HUES48 (cell line): ENCODE measurements at regions not wholly inside any gene's neighbourhood (a gene's known extent, or its start where the extent isn't known, plus 50 kb on each side); places are given as distances from the start of the nearest gene placed in this dataset.

Experiments used
- H3K27ac ChIP-seq: one replicate; pipeline ENCODE4 v1.7.0; 2013; ENCODE audit warnings: low read depth, low read length, inconsistent platforms
- H3K27me3 ChIP-seq: 2 replicates; pipeline ENCODE4 v1.6.1; 2013; ENCODE audit warnings: mild to moderate bottlenecking, low read length; ENCODE audit not compliant: control insufficient read depth, insufficient read depth
- H3K36me3 ChIP-seq: 2 replicates; pipeline ENCODE4 v1.6.1; 2013; ENCODE audit warnings: low read length; ENCODE audit not compliant: control insufficient read depth, insufficient read depth
- H3K4me1 ChIP-seq: 2 replicates; pipeline ENCODE4 v1.6.1; 2013; ENCODE audit warnings: mild to moderate bottlenecking, low read length; ENCODE audit not compliant: control insufficient read depth, insufficient read depth
- H3K4me3 ChIP-seq: 2 replicates; pipeline ENCODE4 v1.5.1; 2013; ENCODE audit warnings: mild to moderate bottlenecking, low read depth, low read length
- H3K9ac ChIP-seq: 2 replicates; pipeline ENCODE4 v1.6.1; 2013; ENCODE audit warnings: mild to moderate bottlenecking, low read depth, low read length, moderate library complexity
- H3K9me3 ChIP-seq: 2 replicates; pipeline ENCODE4 v1.6.1; 2013; ENCODE audit warnings: low read length; ENCODE audit not compliant: control insufficient read depth, insufficient read depth

DNA sequence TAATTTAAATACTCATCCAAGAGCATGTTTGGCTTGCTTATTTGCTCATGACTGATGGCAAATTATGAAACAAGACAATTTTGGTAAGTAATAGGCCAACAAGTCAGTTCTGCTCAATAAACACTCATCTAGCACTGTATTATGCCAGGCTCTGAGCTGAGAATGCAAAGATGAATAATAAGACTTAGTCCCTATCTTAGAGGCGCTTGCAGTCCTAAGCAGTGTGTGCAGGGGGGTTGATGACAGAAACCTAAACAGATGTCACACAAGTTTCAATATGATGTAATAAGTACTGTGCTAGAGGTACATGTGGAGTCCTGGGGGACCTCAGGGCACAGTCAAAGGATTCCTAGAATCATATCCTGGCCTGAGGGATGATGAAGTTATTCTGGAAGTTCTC lies 287.6 kb upstream of the ADRA1B start:
- Histone ChIP-seq H3K27ac (no peak overlapping the region), H3K4me1 (no peaks in the 10 kb centered on the region), H3K4me3 (no peak overlapping the region), H3K36me3 (no peaks in the 10 kb centered on the region), H3K27me3 (no peaks in the 10 kb centered on the region), H3K9me3 (no peaks in the 10 kb centered on the region), H3K9ac (no peak overlapping the region)

DNA sequence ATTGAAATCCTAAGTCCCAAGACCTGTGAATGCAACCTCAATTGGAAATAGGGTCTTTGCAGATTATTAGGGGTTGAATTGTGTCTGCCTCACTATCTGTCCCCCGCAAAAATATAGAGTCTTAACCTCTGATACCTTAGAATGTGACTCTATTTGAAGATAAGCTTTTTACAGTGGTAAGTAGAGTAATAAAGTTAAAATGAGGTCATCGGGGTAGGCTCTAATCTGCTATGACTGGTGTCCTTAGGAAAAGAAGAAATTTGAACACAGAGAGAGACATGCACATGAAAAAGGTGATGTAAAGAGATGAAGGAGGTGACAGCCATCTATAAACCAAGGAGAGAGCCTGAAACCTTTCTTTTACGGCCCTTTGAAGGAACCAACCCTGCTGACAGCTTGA lies 287.1 kb upstream of the ADRA1B start:
- no peak overlapping the region for H3K4me3 ChIP-seq
- H3K27ac ChIP-seq: no peak overlapping the region
- H3K4me1 ChIP-seq: no peaks in the 10 kb centered on the region
- H3K27me3 ChIP-seq: no peaks in the 10 kb centered on the region
- H3K9ac ChIP-seq: no peak overlapping the region
- H3K9me3 ChIP-seq: no peaks in the 10 kb centered on the region
- no peaks in the 10 kb centered on the region for H3K36me3 ChIP-seq

DNA sequence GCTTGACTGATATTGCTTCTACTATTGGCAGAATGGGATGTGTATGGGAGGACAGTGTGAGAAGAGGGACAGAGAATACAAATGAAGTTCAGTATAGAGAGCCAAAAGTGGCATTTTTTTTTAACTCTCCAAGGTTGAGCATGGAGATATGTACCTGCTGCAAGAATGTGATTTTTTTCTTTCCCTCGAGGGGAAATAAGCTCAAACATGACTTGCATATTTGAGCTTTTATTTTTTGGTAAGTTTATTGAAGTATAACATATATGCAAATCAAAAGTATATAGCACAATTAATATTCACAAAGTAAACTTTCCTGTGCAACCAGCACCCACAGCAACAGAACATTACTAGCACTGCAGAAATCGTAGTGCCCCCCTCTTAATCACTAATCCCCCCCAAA lies 285.7 kb upstream of the ADRA1B start:
- no peak overlapping the region for H3K9ac ChIP-seq
- no peaks in the 10 kb centered on the region for H3K36me3 ChIP-seq
- no peak overlapping the region for H3K4me3 ChIP-seq
- H3K4me1 ChIP-seq: 0 out of 2 replicates have a peak, but pooled peaks cover 4% of the 10 kb centered on the region
- no peaks in the 10 kb centered on the region for H3K27me3 ChIP-seq
- no peak overlapping the region for H3K27ac ChIP-seq
- no peaks in the 10 kb centered on the region for H3K9me3 ChIP-seq

DNA sequence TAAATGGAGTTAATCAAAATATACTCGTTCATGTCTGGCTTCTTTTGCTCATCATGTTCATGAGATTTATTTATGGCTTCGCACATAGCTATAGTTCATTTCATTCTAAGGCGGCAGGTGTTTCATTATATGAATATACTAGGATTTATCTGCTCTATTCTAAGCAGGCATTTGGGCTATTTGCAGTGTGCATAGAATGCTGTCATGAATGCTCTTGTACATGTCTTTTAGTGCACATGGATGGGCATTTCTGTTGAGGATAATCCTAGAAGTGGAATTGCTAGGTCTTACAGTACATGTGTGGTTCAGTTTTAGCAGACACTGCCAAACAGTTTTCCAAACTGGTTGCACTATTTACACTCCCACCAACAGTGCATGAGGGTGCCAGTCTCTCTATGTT lies 285.3 kb upstream of the ADRA1B start:
- Histone ChIP-seq H3K4me1 (peaks cover 8% of the 10 kb centered on the region), H3K36me3 (no peaks in the 10 kb centered on the region), H3K9ac (no peak overlapping the region), H3K9me3 (no peaks in the 10 kb centered on the region), H3K27ac (no peak overlapping the region), H3K4me3 (no peak overlapping the region), H3K27me3 (no peaks in the 10 kb centered on the region)

DNA sequence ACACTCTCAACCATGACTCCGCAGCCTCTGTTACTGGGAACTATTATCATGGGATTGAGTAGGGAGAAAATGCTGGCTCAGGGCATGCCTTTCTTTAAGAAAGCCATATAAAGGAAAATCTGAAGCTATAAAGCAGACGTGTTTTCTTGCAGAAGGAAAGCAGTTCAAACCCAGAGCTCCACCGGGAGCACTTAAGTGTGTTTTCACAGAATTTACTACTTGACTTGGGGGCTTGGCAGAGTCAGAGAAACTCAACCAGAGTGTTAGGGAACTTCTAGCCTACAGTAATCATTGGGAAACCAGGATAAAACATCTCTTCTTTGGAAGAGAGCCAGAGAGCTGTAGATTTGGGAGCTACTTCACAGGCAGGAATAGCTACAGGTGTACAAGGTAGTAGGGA lies 283.4 kb upstream of the ADRA1B start:
- Histone ChIP-seq H3K9me3 (no peaks in the 10 kb centered on the region), H3K4me3 (no peak overlapping the region), H3K4me1 (peaks cover 12% of the 10 kb centered on the region), H3K36me3 (no peaks in the 10 kb centered on the region), H3K27me3 (no peaks in the 10 kb centered on the region), H3K27ac (no peak overlapping the region), H3K9ac (no peak overlapping the region)

DNA sequence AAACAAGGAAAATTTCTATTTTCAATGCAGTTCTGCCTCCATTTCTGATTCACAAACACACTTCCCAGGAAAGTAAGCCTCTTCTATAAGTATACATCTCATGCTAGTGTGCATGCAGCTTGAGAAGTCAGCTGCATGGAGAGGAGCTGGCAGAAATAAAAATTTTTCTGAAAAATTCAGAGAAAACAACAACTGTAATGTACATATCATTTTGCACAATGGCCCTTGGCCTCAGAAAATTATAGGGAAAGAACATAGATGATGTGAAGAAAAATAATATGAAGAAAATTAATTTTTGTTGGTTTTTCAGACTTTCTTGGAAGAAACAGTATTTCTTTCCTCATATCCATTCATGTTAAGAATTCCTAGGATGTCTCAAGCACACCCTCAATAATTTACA lies 277.8 kb upstream of the ADRA1B start:
- Histone ChIP-seq H3K9ac (no peak overlapping the region), H3K36me3 (no peaks in the 10 kb centered on the region), H3K27me3 (no peaks in the 10 kb centered on the region), H3K4me1 (peaks cover 12% of the 10 kb centered on the region), H3K27ac (no peak overlapping the region), H3K9me3 (no peaks in the 10 kb centered on the region), H3K4me3 (no peak overlapping the region)

DNA sequence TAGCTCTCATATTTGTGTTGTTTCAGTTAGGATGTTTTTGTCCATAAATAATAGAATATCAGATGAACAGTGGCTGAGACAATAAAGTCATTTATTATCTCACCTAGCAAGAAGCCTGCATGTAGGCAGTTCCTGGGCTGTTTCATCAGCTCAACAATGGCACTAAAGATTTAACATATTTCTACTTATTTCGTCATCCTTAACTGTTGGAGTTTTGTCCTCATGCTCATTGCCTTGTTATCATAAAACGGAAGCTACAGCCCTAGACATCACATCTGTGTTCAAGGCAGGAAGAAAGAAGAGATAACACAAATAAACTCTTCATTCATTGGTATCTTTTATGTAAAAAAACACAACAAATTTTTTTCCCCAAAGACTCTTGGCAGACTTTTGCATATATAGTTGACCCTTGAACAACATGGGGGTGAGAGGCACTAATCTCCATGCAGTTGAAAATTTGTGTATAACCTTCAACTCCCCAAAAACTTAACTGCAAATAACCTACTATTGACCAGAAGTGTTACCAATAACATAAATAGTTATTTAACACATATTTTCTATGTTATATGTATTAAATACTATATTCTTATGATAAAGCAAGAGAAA lies 277.2 kb upstream of the ADRA1B start:
- Histone ChIP-seq H3K27me3 (no peaks in the 10 kb centered on the region), H3K27ac (no peak overlapping the region), H3K4me1 (peaks cover 12% of the 10 kb centered on the region), H3K4me3 (no peak overlapping the region), H3K9ac (no peak overlapping the region), H3K9me3 (no peaks in the 10 kb centered on the region), H3K36me3 (no peaks in the 10 kb centered on the region)

DNA sequence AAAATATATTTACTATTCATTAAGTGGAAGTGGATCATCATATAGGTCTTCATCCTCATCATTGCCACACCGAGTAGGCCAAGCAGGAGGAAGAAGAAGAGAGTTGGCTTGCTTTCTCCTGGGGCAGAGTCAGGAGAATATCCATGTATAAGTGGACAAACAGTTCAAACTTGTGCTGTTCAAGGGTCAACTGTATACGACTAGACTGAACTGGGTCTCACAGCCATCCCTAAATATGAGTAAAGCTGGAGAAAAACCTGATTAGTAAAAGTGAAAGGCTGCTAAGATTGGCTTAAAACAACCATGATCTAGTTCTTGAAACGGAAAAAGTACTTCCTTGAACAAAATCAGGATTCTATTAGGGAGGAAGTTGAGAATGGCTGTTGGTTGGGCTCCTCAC lies 276.7 kb upstream of the ADRA1B start:
- no peak overlapping the region for H3K4me3 ChIP-seq
- H3K4me1 ChIP-seq: peaks cover 12% of the 10 kb centered on the region
- H3K27ac ChIP-seq: no peak overlapping the region
- H3K36me3 ChIP-seq: no peaks in the 10 kb centered on the region
- H3K27me3 ChIP-seq: no peaks in the 10 kb centered on the region
- no peaks in the 10 kb centered on the region for H3K9me3 ChIP-seq
- no peak overlapping the region for H3K9ac ChIP-seq

DNA sequence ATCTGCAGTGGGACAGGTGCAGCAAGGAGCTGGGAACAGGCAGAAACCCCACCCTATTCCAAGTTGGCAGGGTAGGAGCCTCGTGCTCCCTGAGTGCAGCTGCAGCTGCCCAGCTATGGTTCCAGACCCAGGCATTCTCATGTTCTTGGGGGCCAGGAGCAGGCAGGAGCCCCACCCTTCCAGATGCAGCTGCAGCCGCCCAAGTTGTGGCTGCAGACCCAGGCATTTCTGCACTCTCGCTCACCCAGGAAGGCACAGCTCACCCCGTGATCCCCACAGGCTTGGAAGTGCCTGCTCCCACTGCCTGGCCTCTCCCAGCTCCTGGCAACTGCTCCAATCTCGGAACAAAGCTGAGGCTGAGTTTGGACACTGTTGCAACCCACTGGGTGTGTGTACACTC lies 275.8 kb upstream of the ADRA1B start:
- H3K27me3 ChIP-seq: no peaks in the 10 kb centered on the region
- H3K27ac ChIP-seq: no peak overlapping the region
- H3K4me1 ChIP-seq: peaks cover 9% of the 10 kb centered on the region
- H3K9ac ChIP-seq: no peak overlapping the region
- no peaks in the 10 kb centered on the region for H3K9me3 ChIP-seq
- no peaks in the 10 kb centered on the region for H3K36me3 ChIP-seq
- no peak overlapping the region for H3K4me3 ChIP-seq

DNA sequence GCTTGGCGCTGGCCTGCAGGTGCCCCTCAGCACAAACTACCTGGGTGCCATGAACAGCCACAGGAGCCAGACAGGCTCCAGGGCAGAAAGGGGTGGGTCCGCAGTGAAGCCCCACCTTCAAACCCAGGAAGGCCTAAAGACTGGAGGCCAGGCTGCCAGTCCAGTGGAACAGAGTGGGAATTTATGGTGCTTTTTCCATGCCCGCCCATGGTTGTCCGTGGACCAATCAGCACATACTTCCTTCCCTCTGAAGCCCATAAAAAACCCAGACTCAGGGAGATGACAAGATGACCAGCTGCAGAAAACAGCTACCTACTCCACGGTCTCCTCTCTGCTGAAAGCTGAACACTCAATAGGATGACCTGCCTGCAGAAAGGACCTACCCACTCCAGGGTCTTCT lies 275.4 kb upstream of the ADRA1B start:
- no peaks in the 10 kb centered on the region for H3K27me3 ChIP-seq
- H3K36me3 ChIP-seq: no peaks in the 10 kb centered on the region
- H3K27ac ChIP-seq: no peak overlapping the region
- H3K4me1 ChIP-seq: peaks cover 5% of the 10 kb centered on the region
- no peak overlapping the region for H3K4me3 ChIP-seq
- no peaks in the 10 kb centered on the region for H3K9me3 ChIP-seq
- no peak overlapping the region for H3K9ac ChIP-seq

DNA sequence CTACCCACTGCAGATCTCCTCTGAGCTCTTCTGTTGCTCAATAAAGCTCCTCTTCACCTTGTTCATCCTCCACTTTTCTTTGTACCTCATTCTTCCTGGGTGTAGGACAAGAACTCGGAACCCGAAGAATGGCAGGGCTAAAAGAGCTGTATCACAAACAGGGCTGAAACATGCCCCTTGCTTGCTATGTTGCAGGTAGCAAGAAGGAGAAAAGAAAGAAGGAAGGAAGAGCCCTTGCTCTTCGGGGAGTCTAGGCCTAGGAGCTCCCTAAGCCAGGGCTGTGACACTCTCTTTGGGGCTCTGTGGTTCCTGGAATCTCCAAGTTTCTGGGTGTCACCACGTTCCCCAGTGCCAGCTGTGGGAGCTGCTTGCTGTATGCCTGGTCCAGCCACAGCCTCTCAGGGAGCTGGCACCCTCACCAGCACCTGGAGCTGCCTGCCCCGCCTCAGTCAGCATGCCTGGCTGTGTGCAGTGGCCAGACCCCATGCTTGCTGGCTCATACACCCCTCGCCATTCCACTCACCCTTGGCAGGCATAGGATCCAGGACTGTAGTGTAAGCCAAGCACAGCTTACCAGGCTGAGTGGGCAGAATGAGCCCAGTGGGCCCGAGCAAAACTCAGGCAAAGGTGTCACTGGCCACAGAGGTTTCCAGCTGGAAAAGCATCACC lies 274.8 kb upstream of the ADRA1B start:
- Histone ChIP-seq H3K9me3 (no peaks in the 10 kb centered on the region), H3K36me3 (no peaks in the 10 kb centered on the region), H3K9ac (no peak overlapping the region), H3K4me3 (no peak overlapping the region), H3K27ac (no peak overlapping the region), H3K27me3 (no peaks in the 10 kb centered on the region), H3K4me1 (no peaks in the 10 kb centered on the region)
